IPS DF 6.9 (cell line): ENCODE measurements at regions not wholly inside any gene's neighbourhood (a gene's known extent, or its start where the extent isn't known, plus 50 kb on each side); places are given as distances from the start of the nearest gene placed in this dataset.
A peak's percentile ranks its signal among the peaks of the same experiment; 100 is the strongest.

Experiments used
- DNase-seq: peaks from one replicate; pipeline ENCODE4 v3.0.0-alpha.2; 2013; ENCODE audit warnings: low read depth, low spot score
- H3K27ac ChIP-seq: one replicate; pipeline ENCODE4 v1.5.1; 2013; ENCODE audit warnings: low read length, control low read depth
- H3K27me3 ChIP-seq: 2 replicates; pipeline ENCODE4 v1.6.1; 2013; ENCODE audit warnings: mild to moderate bottlenecking, low read length; ENCODE audit not compliant: control insufficient read depth, insufficient read depth
- H3K36me3 ChIP-seq: 2 replicates; pipeline ENCODE4 v1.6.1; 2013; ENCODE audit warnings: low read length; ENCODE audit not compliant: control insufficient read depth, insufficient read depth
- H3K4me1 ChIP-seq: 2 replicates; pipeline ENCODE4 v1.6.1; 2013; ENCODE audit warnings: low read length; ENCODE audit not compliant: control insufficient read depth, insufficient read depth
- H3K4me3 ChIP-seq: 2 replicates; pipeline ENCODE4 v1.5.1; 2013; ENCODE audit warnings: mild to moderate bottlenecking, low read length
- H3K9me3 ChIP-seq: 2 replicates; pipeline ENCODE4 v1.6.1; 2013; ENCODE audit warnings: low read length, inconsistent platforms; ENCODE audit not compliant: control insufficient read depth, insufficient read depth
- WGBS: extraction: QIAGEN DNeasy Blood & Tissue Kit; methylation state at CpG from one replicate; pipeline ENCODE4 v1.1.7; 2013; ENCODE audit warnings: mixed read lengths, missing lambda C conversion rate; ENCODE audit not compliant: insufficient read length, insufficient coverage; 5-methylcytosine and 5-hydroxymethylcytosine counted together

DNA sequence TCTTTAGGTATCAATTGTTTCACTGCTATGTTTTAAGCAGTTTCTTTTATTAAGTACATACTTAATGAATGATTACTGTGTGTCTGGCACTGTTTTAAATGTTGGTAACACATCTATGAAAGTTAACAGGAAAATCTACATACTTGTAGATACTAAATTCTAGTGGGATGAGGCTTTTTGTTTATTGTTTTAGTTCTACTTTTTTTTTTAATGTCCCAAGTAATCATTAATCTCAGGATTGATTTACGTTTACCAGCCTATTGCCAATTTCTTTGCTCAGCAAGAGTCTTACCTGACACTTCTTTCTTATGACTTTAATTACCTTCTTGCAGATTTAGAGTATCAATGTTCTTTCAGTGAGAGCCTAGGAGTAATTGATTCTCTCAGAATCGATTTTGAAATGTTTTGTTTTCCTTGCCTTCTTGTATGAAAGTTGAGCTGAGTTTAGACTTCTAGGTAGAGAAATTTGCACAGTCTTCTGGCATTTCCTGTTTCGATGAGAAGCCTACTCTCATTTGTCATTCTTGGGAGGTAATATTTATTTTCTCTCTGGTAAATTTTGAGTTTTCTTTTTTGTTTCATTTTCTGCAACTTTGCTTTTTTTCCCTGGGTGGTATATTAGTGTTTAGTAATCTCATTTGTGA lies 235.2 kb upstream of the ANKRD50 start:
- Histone ChIP-seq H3K27ac (no peak overlapping the region), H3K4me1 (no peaks in the 10 kb centered on the region), H3K4me3 (no peak overlapping the region), H3K27me3 (no peaks in the 10 kb centered on the region), H3K36me3 (no peaks in the 10 kb centered on the region), H3K9me3 (no peaks in the 10 kb centered on the region)
- no peak for DNase-seq
- WGBS = no CpG with 5 or more reads among the region's 3 CpGs

DNA sequence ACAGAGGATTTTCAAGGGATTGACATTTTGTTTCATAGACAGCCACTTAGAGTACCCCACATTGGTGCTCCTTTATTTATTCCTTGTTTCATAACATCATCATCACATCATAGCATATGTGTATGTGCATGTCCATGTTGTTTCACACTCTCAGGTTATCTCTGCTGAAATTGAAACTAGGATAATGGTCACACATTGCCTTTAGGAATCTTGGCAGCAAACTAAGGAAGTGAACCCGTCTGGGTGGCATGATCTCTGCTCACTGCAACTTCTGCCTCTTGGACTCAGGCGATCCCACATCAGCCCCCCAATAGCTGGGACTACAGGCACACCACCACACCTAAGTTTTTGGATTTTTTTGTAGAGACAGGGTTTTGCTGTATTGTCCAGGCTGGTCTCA lies 234.2 kb upstream of the ANKRD50 start:
- no peaks in the 10 kb centered on the region for H3K9me3 ChIP-seq
- DNase-seq = no peak
- H3K27ac ChIP-seq = no peak overlapping the region
- no peaks in the 10 kb centered on the region for H3K27me3 ChIP-seq
- no peak overlapping the region for H3K4me3 ChIP-seq
- H3K36me3 ChIP-seq = no peaks in the 10 kb centered on the region
- no CpG with 5 or more reads among the region's 2 CpGs for WGBS
- H3K4me1 ChIP-seq = no peaks in the 10 kb centered on the region

DNA sequence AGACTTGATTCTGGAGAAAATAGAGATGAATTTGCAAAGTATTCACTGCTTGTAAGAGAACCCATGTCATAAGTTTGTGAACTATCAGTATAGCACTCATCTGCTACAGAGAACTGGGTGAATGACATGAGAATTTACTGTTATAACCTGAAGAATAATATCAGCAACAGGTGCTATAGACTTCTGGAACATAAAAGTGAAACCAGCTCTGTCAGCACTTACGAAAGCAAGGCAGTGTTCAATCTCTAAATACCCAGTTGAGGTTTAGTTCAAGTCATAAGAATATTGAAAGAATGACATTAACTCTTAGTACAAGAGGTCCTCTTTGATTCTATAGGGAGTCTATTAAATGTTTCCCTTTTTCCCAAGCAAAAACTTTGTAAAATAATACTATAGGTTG lies 232.9 kb upstream of the ANKRD50 start:
- H3K4me3 ChIP-seq = no peak overlapping the region

DNA sequence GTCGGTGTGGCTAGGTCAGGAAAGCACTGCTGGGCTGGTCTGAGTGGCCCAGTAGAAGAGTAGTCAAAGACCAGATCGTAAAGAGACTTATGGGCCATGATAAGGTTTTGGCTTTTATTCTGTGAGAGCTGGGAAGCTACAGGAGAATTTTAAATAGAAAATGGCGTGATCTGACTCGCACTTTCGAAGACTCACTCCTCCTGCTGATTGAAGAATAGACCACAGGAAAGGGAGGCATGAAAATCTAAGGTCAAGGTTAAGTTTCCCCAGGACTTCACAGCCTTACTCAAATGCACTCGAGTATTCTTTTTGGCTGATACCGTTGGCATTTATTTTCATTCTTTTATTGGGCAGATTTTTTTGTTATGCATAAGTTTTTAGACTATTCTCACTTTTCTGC lies 231.4 kb upstream of the ANKRD50 start:
- no peaks in the 10 kb centered on the region for H3K4me1 ChIP-seq
- H3K27ac ChIP-seq = no peak overlapping the region
- DNase-seq = peak; percentile 29
- no peaks in the 10 kb centered on the region for H3K36me3 ChIP-seq
- no peaks in the 10 kb centered on the region for H3K9me3 ChIP-seq
- H3K4me3 ChIP-seq = no peak overlapping the region
- no peaks in the 10 kb centered on the region for H3K27me3 ChIP-seq
- no CpG with 5 or more reads among the region's 7 CpGs for WGBS

More for the DNA sequence above, 232.9 kb upstream of the ANKRD50 start:
- Histone ChIP-seq H3K9me3 (no peaks in the 10 kb centered on the region), H3K4me1 (no peaks in the 10 kb centered on the region), H3K36me3 (no peaks in the 10 kb centered on the region), H3K27me3 (no peaks in the 10 kb centered on the region), H3K27ac (no peak overlapping the region)
- WGBS = no CpG with 5 or more reads among the region's 1 CpG
- no peak for DNase-seq

DNA sequence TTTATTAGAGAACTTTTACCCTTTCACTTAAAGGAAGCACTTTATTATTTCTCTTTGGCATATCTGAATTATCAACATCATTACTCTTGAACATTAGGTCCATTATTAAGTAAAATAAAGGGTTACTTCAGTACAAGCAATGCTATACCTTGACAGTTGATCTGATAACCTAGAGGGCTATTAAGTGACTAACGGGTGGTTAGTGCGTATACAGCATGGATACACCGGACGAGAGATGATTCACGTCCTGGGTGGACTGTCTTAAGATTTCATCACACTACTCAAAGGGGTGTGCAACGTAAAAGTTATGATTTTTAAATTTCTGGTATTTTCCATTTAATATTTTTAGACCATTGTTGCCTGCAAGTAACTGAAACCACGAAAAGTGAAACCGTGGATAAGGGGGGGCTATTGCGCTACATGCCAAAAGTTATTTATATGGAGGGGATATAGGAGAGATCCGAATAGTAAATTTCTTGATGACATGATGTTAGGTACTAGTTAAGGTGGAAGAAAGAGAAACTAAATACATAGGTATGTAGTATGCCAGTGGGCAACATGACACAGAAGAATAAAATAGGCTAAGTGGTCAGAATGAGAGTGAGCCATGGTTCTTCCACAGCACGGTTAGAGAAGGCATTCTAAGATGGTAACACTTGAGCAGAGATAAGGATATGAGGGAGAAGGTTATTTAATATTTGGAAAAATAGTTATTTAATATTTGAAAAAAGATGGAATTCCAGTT lies 230.8 kb upstream of the ANKRD50 start:
- no peak for DNase-seq
- H3K27ac ChIP-seq = no peak overlapping the region
- H3K4me1 ChIP-seq = no peaks in the 10 kb centered on the region
- no peaks in the 10 kb centered on the region for H3K36me3 ChIP-seq
- no peaks in the 10 kb centered on the region for H3K9me3 ChIP-seq
- H3K4me3 ChIP-seq = no peak overlapping the region
- no peaks in the 10 kb centered on the region for H3K27me3 ChIP-seq
- WGBS = no CpG with 5 or more reads among the region's 11 CpGs

DNA sequence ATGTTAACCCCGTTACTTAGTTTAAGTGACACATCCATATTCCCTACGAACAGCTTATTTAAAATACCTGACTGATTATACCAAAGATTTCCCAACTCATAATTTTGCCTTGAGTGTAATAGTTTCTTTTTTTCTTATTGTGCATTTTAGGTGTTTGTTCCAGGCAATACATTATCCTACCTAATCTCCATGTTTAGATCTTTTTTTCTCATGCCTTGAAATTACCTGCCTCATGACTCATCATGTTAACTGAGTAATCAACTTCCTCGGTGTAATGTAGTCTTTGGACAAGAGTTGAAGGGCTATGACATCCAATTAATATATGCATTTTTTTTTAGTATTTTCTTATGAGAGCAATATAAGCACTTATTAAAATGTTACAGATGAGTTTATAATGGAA lies 228.7 kb upstream of the ANKRD50 start:
- no peak for DNase-seq
- Histone ChIP-seq H3K27me3 (no peaks in the 10 kb centered on the region), H3K36me3 (no peaks in the 10 kb centered on the region), H3K27ac (no peak overlapping the region), H3K4me3 (no peak overlapping the region), H3K9me3 (no peaks in the 10 kb centered on the region), H3K4me1 (peaks cover 2% of the 10 kb centered on the region; the same call in 1 of the 2 replicates)
- WGBS = no CpG with 5 or more reads among the region's 3 CpGs

DNA sequence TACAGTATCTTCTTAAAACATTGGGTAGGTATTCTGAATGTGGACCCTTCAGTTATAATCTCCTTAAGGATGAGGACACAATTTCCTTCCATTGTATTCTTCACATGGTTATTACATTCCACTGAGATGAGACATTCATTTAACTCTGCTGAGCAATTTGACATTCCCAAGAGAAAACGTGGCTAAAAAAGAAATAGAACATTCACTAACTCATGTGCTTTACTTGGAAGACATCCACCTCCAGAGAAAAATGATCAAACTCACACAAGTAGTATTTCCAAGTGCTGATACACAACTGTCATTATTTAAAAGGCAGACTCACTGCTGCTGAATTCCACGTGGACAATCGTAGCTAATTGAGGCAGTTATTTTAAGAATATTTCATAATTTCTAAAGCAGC lies 227.9 kb upstream of the ANKRD50 start:
- no peaks in the 10 kb centered on the region for H3K36me3 ChIP-seq
- no peak overlapping the region for H3K27ac ChIP-seq
- no peak for DNase-seq
- H3K4me3 ChIP-seq = no peak overlapping the region
- no peaks in the 10 kb centered on the region for H3K27me3 ChIP-seq
- peaks cover 2% of the 10 kb centered on the region; the same call in 1 of the 2 replicates for H3K4me1 ChIP-seq
- no peaks in the 10 kb centered on the region for H3K9me3 ChIP-seq
- WGBS = no CpG with 5 or more reads among the region's 3 CpGs

DNA sequence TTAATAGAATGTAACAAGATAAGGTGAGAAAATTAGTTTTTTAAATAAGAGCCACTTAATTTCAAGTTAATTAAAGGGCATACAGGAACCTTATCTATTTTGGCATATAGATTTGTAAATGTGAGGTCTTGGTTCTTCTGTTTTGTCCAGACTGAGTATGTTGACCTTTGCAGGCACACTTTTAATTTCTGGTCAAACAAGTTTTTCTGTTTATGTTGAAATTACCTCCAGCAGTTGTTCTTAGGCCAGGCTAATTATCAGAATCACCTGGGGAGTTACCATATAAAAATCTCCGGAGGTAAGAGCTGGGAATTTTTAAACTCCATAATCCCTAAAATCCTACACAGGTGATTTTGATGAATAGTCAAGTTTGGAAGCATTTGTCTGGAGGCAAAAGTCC lies 227.4 kb upstream of the ANKRD50 start:
- no CpG with 5 or more reads among the region's 1 CpG for WGBS
- peaks cover 2% of the 10 kb centered on the region; the same call in 1 of the 2 replicates for H3K4me1 ChIP-seq
- no peak for DNase-seq
- no peak overlapping the region for H3K4me3 ChIP-seq
- H3K9me3 ChIP-seq = no peaks in the 10 kb centered on the region
- no peak overlapping the region for H3K27ac ChIP-seq
- no peaks in the 10 kb centered on the region for H3K27me3 ChIP-seq
- H3K36me3 ChIP-seq = no peaks in the 10 kb centered on the region

DNA sequence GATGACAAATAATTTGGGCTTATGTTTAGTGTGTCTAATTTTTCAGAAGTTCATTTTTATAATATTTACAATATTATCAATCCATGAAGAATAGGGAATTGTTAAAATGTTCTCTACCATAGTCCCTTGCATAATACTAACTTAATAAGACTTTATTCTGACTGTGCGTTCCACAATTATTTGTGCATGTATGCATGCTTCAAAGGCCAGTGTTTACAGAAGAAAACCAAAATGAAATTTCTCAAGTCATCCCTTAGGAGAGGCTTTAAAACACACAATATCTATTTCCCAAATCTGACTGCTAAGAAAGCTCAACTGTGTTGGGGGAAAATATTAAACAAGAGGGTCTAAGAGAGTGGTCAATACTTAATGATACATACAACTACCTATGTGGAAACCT lies 226.3 kb upstream of the ANKRD50 start:
- no peaks in the 10 kb centered on the region for H3K9me3 ChIP-seq
- no peak overlapping the region for H3K4me3 ChIP-seq
- peaks cover 2% of the 10 kb centered on the region; the same call in 1 of the 2 replicates for H3K4me1 ChIP-seq
- H3K36me3 ChIP-seq = no peaks in the 10 kb centered on the region
- H3K27me3 ChIP-seq = no peaks in the 10 kb centered on the region
- H3K27ac ChIP-seq = no peak overlapping the region
- DNase-seq = no peak
- WGBS = no CpG with 5 or more reads among the region's 1 CpG

DNA sequence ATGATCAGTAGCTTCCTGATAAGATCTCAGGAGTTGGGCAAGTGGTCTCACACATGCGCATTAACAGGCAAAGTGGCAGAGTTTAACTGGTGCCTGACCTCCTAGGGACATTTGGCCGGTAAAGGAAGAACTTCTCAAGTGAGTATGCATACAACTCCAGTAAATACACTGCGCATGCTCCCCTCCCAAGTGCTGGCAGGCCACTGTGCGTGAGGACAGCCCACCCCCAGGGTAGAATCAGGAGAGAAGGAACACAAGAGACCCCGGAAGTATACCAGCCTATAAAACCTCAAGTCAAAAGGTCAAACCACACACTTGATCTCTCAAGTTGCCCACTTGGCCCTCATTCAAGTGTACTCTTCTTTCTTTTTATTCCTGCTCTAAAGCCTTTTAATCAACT lies 225.5 kb upstream of the ANKRD50 start:
- Histone ChIP-seq H3K36me3 (no peaks in the 10 kb centered on the region), H3K27me3 (no peaks in the 10 kb centered on the region), H3K9me3 (no peaks in the 10 kb centered on the region), H3K4me3 (no peak overlapping the region), H3K4me1 (peaks cover 2% of the 10 kb centered on the region; the same call in 1 of the 2 replicates), H3K27ac (no peak overlapping the region)
- no peak for DNase-seq
- WGBS = no CpG with 5 or more reads among the region's 5 CpGs

DNA sequence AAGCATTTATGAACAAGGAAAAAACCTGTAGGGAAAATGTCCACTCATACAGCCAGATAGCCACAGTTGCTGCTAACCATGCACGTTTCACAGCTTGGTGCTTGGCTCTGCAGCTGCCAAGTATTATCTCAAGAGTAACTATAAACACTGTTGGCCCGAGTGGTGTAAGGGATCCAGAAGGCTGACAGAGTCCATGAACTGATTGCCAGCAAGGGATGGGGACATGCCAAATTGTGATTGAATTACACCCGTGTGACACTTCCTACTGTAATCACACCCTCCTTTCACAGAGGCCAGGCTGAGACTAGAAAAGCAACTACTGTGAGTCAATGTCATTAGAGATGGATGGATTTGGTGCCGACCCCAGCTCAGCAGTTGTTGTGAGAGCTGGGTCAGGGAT lies 223.9 kb upstream of the ANKRD50 start:
- Histone ChIP-seq H3K27ac (no peak overlapping the region), H3K27me3 (no peaks in the 10 kb centered on the region), H3K4me1 (peaks cover 2% of the 10 kb centered on the region; the same call in 1 of the 2 replicates), H3K9me3 (no peaks in the 10 kb centered on the region), H3K36me3 (no peaks in the 10 kb centered on the region), H3K4me3 (no peak overlapping the region)
- DNase-seq = no peak
- no CpG with 5 or more reads among the region's 4 CpGs for WGBS
